Astrocyte of the spinal cord (primary cell): ENCODE measurements at regions not wholly inside any gene's neighbourhood (a gene's known extent, or its start where the extent isn't known, plus 50 kb on each side); places are given as distances from the start of the nearest gene placed in this dataset.
A peak's percentile ranks its signal among the peaks of the same experiment; 100 is the strongest.

Source experiments
- DNase-seq: peaks from one replicate; pipeline ENCODE4 v3.0.0; 2011; ENCODE audit warnings: low read depth, low spot score
- H3K4me3 ChIP-seq: 2 replicates; pipeline ENCODE4 v1.5.1; 2011; ENCODE audit warnings: low read depth, mild to moderate bottlenecking, low read length, moderate library complexity
- in situ Hi-C: cut with HindIII; loops from 2 replicates; pipeline ENCODE4 v1.10.0; 2017; ENCODE audit warnings: low sequenced_read_pairs
- TF ChIP-seq, protein P1 (sequence below): IDR thresholded peaks from 2 replicates; pipeline ENCODE4 v1.5.1; 2012; ENCODE audit warnings: low read depth, mild to moderate bottlenecking, low read length, inconsistent platforms

GRCh38 chr15:98311566-98312188 is 336.7 kb upstream of the IGF1R start:
- peak; percentile 71 for DNase-seq
- H3K4me3 ChIP-seq, result no peak overlapping the region
- TF ChIP-seq, protein P1, sequence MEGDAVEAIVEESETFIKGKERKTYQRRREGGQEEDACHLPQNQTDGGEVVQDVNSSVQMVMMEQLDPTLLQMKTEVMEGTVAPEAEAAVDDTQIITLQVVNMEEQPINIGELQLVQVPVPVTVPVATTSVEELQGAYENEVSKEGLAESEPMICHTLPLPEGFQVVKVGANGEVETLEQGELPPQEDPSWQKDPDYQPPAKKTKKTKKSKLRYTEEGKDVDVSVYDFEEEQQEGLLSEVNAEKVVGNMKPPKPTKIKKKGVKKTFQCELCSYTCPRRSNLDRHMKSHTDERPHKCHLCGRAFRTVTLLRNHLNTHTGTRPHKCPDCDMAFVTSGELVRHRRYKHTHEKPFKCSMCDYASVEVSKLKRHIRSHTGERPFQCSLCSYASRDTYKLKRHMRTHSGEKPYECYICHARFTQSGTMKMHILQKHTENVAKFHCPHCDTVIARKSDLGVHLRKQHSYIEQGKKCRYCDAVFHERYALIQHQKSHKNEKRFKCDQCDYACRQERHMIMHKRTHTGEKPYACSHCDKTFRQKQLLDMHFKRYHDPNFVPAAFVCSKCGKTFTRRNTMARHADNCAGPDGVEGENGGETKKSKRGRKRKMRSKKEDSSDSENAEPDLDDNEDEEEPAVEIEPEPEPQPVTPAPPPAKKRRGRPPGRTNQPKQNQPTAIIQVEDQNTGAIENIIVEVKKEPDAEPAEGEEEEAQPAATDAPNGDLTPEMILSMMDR, result peak; percentile 76
- in situ Hi-C loops, result no loop called here

GRCh38 chr15:98312913-98313312 is 335.4 kb upstream of the IGF1R start:
- H3K4me3 ChIP-seq, result no peak overlapping the region
- DNase-seq, result no peak
- TF ChIP-seq, protein P1, result no peak
- in situ Hi-C loops, result no loop called here

- DNase-seq, result no peak
- no peak overlapping the region for H3K4me3 ChIP-seq
- in situ Hi-C loops, result no loop called here
- TF ChIP-seq, protein P1, result no peak
Observed at GRCh38 chr15:98315971-98316370, 332.4 kb upstream of the IGF1R start.

DNA sequence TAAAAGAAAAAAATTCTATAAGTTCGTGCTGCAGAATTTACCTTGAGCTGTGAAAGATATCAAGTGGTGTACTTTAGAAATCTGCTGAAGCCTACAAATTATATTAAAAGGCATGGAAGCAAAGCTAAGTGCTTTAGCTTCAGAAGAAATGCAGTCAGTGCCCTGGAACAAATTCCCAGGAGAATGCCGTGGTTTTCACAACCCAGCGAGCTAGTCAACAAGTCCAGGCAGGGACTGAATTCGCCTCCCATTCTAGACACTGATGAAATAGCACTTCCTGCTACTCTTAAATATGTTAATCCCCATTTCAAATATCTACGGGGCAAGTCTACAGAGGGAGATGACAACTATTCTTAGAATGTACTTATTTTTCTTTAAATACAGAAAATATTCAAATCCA is 326.4 kb upstream of the IGF1R start:
- in situ Hi-C loops, result no loop called here
- no peak overlapping the region for H3K4me3 ChIP-seq
- TF ChIP-seq, protein P1, result no peak
- DNase-seq, result no peak

DNA sequence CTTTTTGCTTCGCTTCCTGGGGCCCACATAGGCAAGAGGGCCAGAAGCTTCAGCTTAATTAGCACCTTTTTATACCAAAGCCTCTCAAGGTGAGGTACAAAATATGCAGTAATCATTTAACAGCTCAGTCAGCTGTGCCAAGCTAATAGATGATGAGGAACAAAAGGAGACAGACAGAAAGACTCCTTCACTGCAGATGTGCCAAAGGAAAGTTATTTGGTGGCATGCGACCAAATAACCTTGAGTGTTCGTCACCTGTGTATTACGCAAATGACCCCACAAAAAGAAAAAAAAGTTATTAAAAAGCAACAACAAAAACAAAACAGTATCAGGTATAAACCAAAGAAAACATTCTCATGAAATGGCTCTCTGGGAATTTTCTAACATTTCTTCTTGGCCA is 325.8 kb upstream of the IGF1R start:
- DNase-seq, result no peak
- TF ChIP-seq, protein P1, result no peak
- in situ Hi-C loops, result no loop called here
- no peak overlapping the region for H3K4me3 ChIP-seq

GRCh38 chr15:98324341-98324970 is 323.9 kb upstream of the IGF1R start:
- in situ Hi-C loops, result no loop called here
- TF ChIP-seq, protein P1, result no peak
- no peak for DNase-seq
- H3K4me3 ChIP-seq, result no peak overlapping the region
